ENCODE measurements at regions not wholly inside any gene's neighbourhood (a gene's known extent, or its start where the extent isn't known, plus 50 kb on each side); places are given as distances from the start of the nearest gene placed in this dataset.
A peak's percentile ranks its signal among the peaks of the same experiment; 100 is the strongest.
"Not testable (repeated sequence)": the region's sequence is repeated elsewhere in the genome, so short reads cannot be mapped to it uniquely, and the experiment has no call there.

DNA sequence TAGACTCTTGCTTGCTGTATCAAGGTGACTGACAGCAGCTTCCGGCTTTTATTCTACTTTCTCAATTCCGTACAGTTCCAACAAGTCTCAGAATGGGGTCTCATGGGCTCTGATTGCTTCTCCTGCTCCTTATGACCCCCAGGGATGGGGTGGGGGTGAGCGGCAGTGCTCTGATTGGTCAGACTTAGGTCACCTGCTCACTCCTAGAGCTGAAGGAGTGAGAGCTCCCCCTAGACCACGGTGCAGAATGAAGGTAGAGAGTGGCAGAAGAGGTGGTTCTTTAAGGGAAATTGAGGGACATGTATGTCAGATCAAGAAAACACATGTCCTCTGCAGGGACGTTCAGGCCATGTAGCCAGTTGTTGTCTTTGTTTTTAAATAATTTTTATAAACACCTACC is 115.2 kb downstream of the C9orf152 start:
- Histone ChIP-seq H3K27ac (ENCODE audit: low read depth, low read length) (no peak overlapping the region), H3K9me3 (ENCODE audit: control insufficient read depth, insufficient read depth, low read length) (no peaks in the 10 kb centered on the region), H3K36me3 (ENCODE audit: control insufficient read depth, insufficient read depth, low read length) (no peaks in the 10 kb centered on the region), H3K4me3 (ENCODE audit: low read depth, low read length) (no peak overlapping the region), H3K27me3 (ENCODE audit: control insufficient read depth, insufficient read depth, low read length) (no peaks in the 10 kb centered on the region), H3K4me1 (ENCODE audit: control insufficient read depth, insufficient read depth, low read length) (peaks cover 7% of the 10 kb centered on the region)
- no peak for DNase-seq (ENCODE audit: low read depth in 4 of 6, low spot score in 6 of 6)
- 79% methylated on average over 2 of the region's 5 CpGs for WGBS (ENCODE audit: insufficient coverage)

DNA sequence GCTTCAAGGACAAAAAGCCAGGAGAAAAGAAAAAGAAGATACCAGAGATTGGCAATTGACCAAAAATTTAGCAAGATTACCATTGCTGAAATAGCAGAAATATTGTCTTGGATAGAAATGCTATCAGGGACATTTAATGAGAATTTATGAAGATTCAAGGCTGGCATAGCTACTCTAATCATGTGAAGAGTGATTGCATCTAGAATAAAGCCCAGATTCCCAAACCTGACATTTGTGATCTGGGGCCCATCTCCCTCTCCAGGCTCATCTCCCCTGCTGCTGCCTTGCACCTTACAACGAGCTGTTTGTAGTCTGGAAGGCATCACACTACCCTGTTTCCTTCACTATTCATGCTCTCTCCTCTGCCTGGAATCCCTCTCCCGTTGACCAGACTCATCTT is 114.5 kb downstream of the C9orf152 start:
- no peak for DNase-seq (ENCODE audit: low read depth in 4 of 6, low spot score in 6 of 6)
- Histone ChIP-seq H3K4me1 (ENCODE audit: control insufficient read depth, insufficient read depth, low read length) (peaks cover 7% of the 10 kb centered on the region), H3K27ac (ENCODE audit: low read depth, low read length) (no peak overlapping the region), H3K27me3 (ENCODE audit: control insufficient read depth, insufficient read depth, low read length) (no peaks in the 10 kb centered on the region), H3K4me3 (ENCODE audit: low read depth, low read length) (no peak overlapping the region), H3K36me3 (ENCODE audit: control insufficient read depth, insufficient read depth, low read length) (no peaks in the 10 kb centered on the region), H3K9me3 (ENCODE audit: control insufficient read depth, insufficient read depth, low read length) (no peaks in the 10 kb centered on the region)
- 79% methylated on average over 2 of the region's 2 CpGs for WGBS (ENCODE audit: insufficient coverage)

DNA sequence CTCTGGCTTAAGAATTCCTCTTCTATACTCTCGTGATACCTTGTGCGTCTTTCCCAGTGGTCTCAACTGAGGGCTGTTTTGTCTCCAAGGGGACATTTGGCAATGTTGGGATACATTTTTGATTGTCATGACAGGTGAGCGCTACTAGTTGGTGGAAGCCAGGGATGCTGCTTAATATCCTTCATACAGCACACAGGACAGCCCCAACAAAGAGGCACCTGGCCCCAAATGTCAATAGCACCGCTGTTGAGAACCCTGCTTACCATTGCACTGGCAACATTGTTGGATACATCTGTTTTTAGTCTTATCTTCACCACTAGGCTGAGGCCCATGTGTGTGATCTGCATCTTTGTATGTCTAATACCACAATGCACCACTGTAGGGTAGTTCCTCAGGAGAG is 114.1 kb downstream of the C9orf152 start:
- WGBS (ENCODE audit: insufficient coverage) = 90% methylated on average over 2 of the region's 4 CpGs

DNA sequence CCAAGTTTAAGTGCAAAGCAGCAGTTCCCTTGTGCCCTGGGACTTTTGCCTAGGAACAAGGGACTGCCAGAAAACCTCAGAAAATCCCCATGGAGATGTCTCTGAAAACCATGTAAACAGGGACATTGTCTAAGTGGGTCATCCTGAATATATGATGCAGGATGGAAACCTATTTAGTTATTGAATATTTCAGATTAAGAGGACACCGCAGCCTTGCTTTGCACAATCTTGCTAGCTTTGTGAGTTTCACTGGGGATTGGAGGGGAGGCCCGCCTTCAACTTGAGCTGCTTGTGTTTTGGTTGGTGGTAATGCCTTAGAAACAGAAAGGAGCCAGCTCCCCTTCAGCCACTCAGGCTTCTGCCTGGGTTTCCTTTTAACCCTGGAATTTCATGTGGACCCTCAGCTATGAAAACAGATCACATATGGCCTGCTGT is 112.8 kb downstream of the C9orf152 start:
- no peaks in the 10 kb centered on the region for H3K27me3 ChIP-seq (ENCODE audit: control insufficient read depth, insufficient read depth, low read length)
- no peaks in the 10 kb centered on the region for H3K9me3 ChIP-seq (ENCODE audit: control insufficient read depth, insufficient read depth, low read length)
- no peak overlapping the region for H3K4me3 ChIP-seq (ENCODE audit: low read depth, low read length)
- WGBS (ENCODE audit: insufficient coverage) = 75% methylated on average over 1 of the region's 2 CpGs
- H3K4me1 ChIP-seq (ENCODE audit: control insufficient read depth, insufficient read depth, low read length) = peaks cover 7% of the 10 kb centered on the region
- no peaks in the 10 kb centered on the region for H3K36me3 ChIP-seq (ENCODE audit: control insufficient read depth, insufficient read depth, low read length)
- peak in 3 of 6 donors; percentile 26 to 72 (median 34) for DNase-seq (ENCODE audit: low read depth in 4 of 6, low spot score in 6 of 6)
- peak overlapping the region; percentile 86 for H3K27ac ChIP-seq (ENCODE audit: low read depth, low read length)

More for the DNA sequence above, 114.1 kb downstream of the C9orf152 start:
- no peak overlapping the region for H3K27ac ChIP-seq (ENCODE audit: low read depth, low read length)
- no peaks in the 10 kb centered on the region for H3K36me3 ChIP-seq (ENCODE audit: control insufficient read depth, insufficient read depth, low read length)
- no peak for DNase-seq (ENCODE audit: low read depth in 4 of 6, low spot score in 6 of 6)
- H3K4me1 ChIP-seq (ENCODE audit: control insufficient read depth, insufficient read depth, low read length) = peaks cover 7% of the 10 kb centered on the region
- H3K27me3 ChIP-seq (ENCODE audit: control insufficient read depth, insufficient read depth, low read length) = no peaks in the 10 kb centered on the region
- no peak overlapping the region for H3K4me3 ChIP-seq (ENCODE audit: low read depth, low read length)
- H3K9me3 ChIP-seq (ENCODE audit: control insufficient read depth, insufficient read depth, low read length) = no peaks in the 10 kb centered on the region

DNA sequence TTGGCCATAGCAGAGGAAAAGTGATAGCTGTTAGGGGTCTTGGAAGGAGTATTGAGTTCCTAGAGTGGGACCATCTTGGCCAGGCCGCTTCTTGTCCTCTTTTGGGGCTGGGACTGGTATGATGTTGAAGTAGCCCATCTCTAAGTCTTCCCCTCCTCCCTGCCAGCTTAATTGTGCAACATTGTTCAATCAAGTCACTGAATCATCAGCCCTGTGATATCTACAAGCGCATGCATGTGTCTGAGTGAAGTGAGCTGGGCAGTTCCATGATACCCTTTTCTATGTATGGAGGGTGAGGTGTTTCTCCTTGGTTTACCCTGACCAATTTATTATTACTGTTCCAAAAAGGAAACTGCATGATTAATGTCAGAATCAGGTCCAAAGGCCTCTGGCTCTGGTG is 112.2 kb downstream of the C9orf152 start:
- no peaks in the 10 kb centered on the region for H3K36me3 ChIP-seq (ENCODE audit: control insufficient read depth, insufficient read depth, low read length)
- H3K27me3 ChIP-seq (ENCODE audit: control insufficient read depth, insufficient read depth, low read length) = no peaks in the 10 kb centered on the region
- H3K4me1 ChIP-seq (ENCODE audit: control insufficient read depth, insufficient read depth, low read length) = peaks cover 7% of the 10 kb centered on the region
- H3K27ac ChIP-seq (ENCODE audit: low read depth, low read length) = peak overlapping the region; percentile 86
- no peak overlapping the region for H3K4me3 ChIP-seq (ENCODE audit: low read depth, low read length)
- no peaks in the 10 kb centered on the region for H3K9me3 ChIP-seq (ENCODE audit: control insufficient read depth, insufficient read depth, low read length)
- no peak for DNase-seq (ENCODE audit: low read depth in 4 of 6, low spot score in 6 of 6)
- 100% methylated on average over 1 of the region's 2 CpGs for WGBS (ENCODE audit: insufficient coverage)

DNA sequence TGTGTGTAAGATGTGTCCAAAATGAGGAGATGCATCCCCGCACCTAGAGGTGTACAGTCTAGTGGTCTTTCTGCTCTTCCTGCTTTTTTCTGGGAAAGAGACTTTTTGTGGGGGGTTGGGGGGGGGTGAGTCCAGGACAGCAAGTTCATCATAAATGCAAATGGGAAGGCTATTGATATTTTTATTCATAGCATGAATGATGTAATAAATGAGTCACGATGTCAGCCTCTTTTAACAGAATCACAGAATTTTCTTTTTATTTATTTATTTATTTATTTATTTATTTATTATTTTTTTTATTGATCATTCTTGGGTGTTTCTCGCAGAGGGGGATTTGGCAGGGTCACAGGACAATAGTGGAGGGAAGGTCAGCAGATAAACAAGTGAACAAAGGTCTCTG is 111.3 kb downstream of the C9orf152 start:
- not testable (repeated sequence) for H3K4me1 ChIP-seq (ENCODE audit: control insufficient read depth, insufficient read depth, low read length); H3K9me3 ChIP-seq (ENCODE audit: control insufficient read depth, insufficient read depth, low read length); DNase-seq (ENCODE audit: low read depth in 4 of 6, low spot score in 6 of 6); H3K36me3 ChIP-seq (ENCODE audit: control insufficient read depth, insufficient read depth, low read length); H3K4me3 ChIP-seq (ENCODE audit: low read depth, low read length); H3K27me3 ChIP-seq (ENCODE audit: control insufficient read depth, insufficient read depth, low read length); H3K27ac ChIP-seq (ENCODE audit: low read depth, low read length)
- WGBS (ENCODE audit: insufficient coverage) = 89% methylated on average over 1 of the region's 3 CpGs

DNA sequence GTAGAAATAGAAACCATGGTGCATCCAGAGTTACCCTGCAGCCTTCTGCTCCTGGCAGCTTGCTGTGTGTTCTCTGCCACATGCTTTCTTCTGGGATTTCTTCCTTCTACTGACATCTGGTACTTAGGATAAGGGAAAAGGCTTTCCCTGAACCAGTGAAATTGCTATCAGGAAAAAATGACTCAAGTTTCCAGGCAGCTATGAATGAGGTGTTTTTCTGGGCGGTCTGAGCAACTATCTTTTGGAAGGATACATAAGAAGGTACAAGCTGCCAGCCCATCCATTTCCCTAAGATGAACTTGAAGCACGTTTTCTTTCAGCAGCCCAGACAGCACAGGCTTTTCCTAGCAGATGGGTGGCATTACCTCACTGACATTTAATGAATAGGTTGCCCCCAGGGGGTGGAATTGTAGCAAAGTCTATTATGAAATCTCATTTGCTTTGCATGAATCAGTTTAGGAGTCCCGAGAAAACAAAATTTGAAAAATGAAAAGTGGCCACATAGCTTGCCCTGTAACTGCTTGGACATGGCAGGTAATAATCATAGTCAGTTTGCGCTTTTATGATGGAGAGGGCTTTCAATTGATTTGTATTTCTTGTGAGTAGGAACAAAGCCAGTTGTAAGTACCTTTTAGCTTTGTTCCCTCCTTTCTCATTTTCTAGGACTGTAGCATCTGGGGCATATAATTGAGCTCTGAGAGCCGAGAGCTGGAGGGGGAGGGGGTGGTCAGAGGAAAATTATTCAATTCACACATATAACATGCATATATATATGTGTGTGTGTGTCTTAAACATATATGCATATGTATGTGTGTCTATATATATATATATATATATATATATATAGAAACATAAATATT is 108.5 kb downstream of the C9orf152 start:
- H3K27ac ChIP-seq (ENCODE audit: low read depth, low read length) = peak overlapping the region; percentile 7
- no peaks in the 10 kb centered on the region for H3K36me3 ChIP-seq (ENCODE audit: control insufficient read depth, insufficient read depth, low read length)
- no peaks in the 10 kb centered on the region for H3K27me3 ChIP-seq (ENCODE audit: control insufficient read depth, insufficient read depth, low read length)
- no peak overlapping the region for H3K4me3 ChIP-seq (ENCODE audit: low read depth, low read length)
- H3K4me1 ChIP-seq (ENCODE audit: control insufficient read depth, insufficient read depth, low read length) = peaks cover 7% of the 10 kb centered on the region
- 29% methylated on average over 4 of the region's 5 CpGs for WGBS (ENCODE audit: insufficient coverage)
- no peaks in the 10 kb centered on the region for H3K9me3 ChIP-seq (ENCODE audit: control insufficient read depth, insufficient read depth, low read length)
- DNase-seq (ENCODE audit: low read depth in 4 of 6, low spot score in 6 of 6) = peak in 2 of 6 donors; percentile 82 to 92

DNA sequence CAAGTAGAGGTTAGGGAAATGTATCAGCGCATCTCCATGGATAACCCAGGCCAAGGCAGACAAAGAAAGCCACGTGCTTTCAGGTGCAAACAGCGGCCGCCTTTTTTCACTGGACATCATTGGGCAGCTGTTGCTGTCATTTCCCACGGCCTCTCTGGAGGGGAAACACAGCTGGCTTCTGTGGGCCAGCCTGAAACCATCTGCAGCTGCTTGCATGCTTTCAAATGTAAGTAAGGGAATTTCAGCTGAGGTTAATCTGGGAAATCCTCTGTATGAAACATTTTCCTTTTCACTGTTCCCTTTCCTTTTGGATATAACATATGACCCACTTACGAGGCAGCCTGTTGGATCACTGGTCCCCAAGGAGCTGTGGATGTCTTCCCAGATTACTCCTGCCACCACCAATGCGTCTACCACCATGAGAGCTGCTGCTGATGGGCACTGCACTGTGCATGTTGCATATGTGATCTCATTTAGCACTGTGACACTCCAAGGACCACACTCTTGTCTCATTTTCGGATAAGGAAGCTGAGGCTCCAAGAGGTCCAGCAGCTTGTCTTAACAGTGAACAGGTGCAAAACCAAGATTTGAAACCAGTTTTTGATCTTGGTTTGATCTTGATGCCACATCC is 106.3 kb downstream of the C9orf152 start:
- Histone ChIP-seq H3K4me3 (ENCODE audit: low read depth, low read length) (no peak overlapping the region), H3K27ac (ENCODE audit: low read depth, low read length) (no peak overlapping the region)

DNA sequence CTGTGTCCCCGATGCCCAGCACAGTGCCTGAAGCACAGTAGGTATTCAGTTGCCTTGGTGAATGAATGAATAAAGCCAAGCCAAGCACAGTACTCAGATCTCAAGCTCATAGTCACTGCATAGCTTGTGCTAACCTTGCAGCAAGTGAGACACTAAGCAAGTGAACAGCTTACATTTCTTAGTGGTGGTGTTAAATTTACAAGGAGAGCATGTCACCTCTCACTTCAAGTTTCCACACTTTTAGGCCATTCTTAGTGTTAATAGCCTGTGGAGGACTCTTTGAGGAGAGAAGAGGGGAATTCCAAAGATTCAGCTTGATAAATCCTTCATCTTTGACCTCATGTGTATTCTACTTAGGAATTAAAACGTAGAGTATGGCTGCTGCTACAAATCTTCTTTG is 104.7 kb downstream of the C9orf152 start:
- Histone ChIP-seq H3K4me3 (ENCODE audit: low read depth, low read length) (no peak overlapping the region), H3K9me3 (ENCODE audit: control insufficient read depth, insufficient read depth, low read length) (no peaks in the 10 kb centered on the region), H3K4me1 (ENCODE audit: control insufficient read depth, insufficient read depth, low read length) (no peaks in the 10 kb centered on the region), H3K27me3 (ENCODE audit: control insufficient read depth, insufficient read depth, low read length) (no peaks in the 10 kb centered on the region), H3K36me3 (ENCODE audit: control insufficient read depth, insufficient read depth, low read length) (no peaks in the 10 kb centered on the region), H3K27ac (ENCODE audit: low read depth, low read length) (no peak overlapping the region)
- WGBS (ENCODE audit: insufficient coverage) = 86% methylated on average over 1 of the region's 2 CpGs
- no peak for DNase-seq (ENCODE audit: low read depth in 4 of 6, low spot score in 6 of 6)

More for the DNA sequence above, 106.3 kb downstream of the C9orf152 start:
- 74% methylated on average over 8 of the region's 8 CpGs for WGBS (ENCODE audit: insufficient coverage)
- no peaks in the 10 kb centered on the region for H3K27me3 ChIP-seq (ENCODE audit: control insufficient read depth, insufficient read depth, low read length)
- H3K9me3 ChIP-seq (ENCODE audit: control insufficient read depth, insufficient read depth, low read length) = no peaks in the 10 kb centered on the region
- H3K36me3 ChIP-seq (ENCODE audit: control insufficient read depth, insufficient read depth, low read length) = no peaks in the 10 kb centered on the region
- H3K4me1 ChIP-seq (ENCODE audit: control insufficient read depth, insufficient read depth, low read length) = no peaks in the 10 kb centered on the region
- peak in 1 of 6 donors; percentile 21 for DNase-seq (ENCODE audit: low read depth in 4 of 6, low spot score in 6 of 6)

Measured in spinal cord (tissue), 9 donors.